Common myeloid progenitor, CD34-positive (primary cell): ENCODE measurements at regions not wholly inside any gene's neighbourhood (a gene's known extent, or its start where the extent isn't known, plus 50 kb on each side); places are given as distances from the start of the nearest gene placed in this dataset.

Experiments used
- CTCF ChIA-PET: fragments of 350-600 bp; sonication (Branson Sonifier 250); formaldehyde crosslinking; loops from one replicate; lab custom pipeline; 2021; ENCODE audit warnings: antibody characterized with exemption; lab: Charles Lee
- POLR2A ChIA-PET: fragments of 350-600 bp; sonication (Branson Sonifier 250); formaldehyde crosslinking; loops from one replicate; lab custom pipeline; 2021; ENCODE audit warnings: antibody characterized with exemption; lab: Charles Lee
- DNase-seq, 3 donors: peaks; one replicate each; pipeline versions ENCODE4 v3.0.0 to v3.0.0-alpha.2; 2013
- H3K27ac ChIP-seq, 2 experiments: 1 replicate in 1 of 2; 2 replicates in 1 of 2; pipeline ENCODE4 v1.7.0; 2013; ENCODE audit warnings: inconsistent platforms in 2 of 2, low read length in 2 of 2, mild to moderate bottlenecking in 2 of 2, low read depth in 1 of 2, moderate library complexity in 1 of 2; ENCODE audit not compliant: severe bottlenecking in 2 of 2, insufficient read depth in 1 of 2, poor library complexity in 1 of 2
- H3K27me3 ChIP-seq, 5 experiments: replicated peaks in 2 of 5; 1 replicate in 3 of 5; 2 replicates in 2 of 5; pipeline versions ENCODE4 v1.6.1 to v1.7.0; 2013; ENCODE audit warnings: low read length in 4 of 5, mild to moderate bottlenecking in 2 of 5, moderate library complexity in 2 of 5, inconsistent platforms in 1 of 5; ENCODE audit not compliant: insufficient read depth in 5 of 5, control insufficient read depth in 4 of 5
- H3K36me3 ChIP-seq, 4 experiments: 1 replicate in 2 of 4; 2 replicates in 2 of 4; pipeline versions ENCODE4 v1.6.1 to v1.7.0; 2013; ENCODE audit warnings: low read length in 3 of 4, control low read depth in 1 of 4, mild to moderate bottlenecking in 1 of 4; ENCODE audit not compliant: control insufficient read depth in 4 of 4, insufficient read depth in 4 of 4
- H3K4me1 ChIP-seq, 4 experiments: 1 replicate in 3 of 4; 2 replicates in 1 of 4; pipeline versions ENCODE4 v1.6.1 to v1.7.1; 2013; ENCODE audit warnings: low read length in 3 of 4, mild to moderate bottlenecking in 3 of 4, control low read depth in 1 of 4, inconsistent platforms in 1 of 4, moderate library complexity in 1 of 4; ENCODE audit not compliant: control insufficient read depth in 4 of 4, insufficient read depth in 4 of 4; ENCODE audit errors: control extremely low read depth in 1 of 4
- H3K4me3 ChIP-seq, 7 experiments: 1 replicate in 4 of 7; 2 replicates in 3 of 7; pipeline versions ENCODE4 v1.5.1 to v1.7.0; 2013; ENCODE audit warnings: mild to moderate bottlenecking in 7 of 7, low read length in 6 of 7, moderate library complexity in 6 of 7, inconsistent platforms in 2 of 7, low read depth in 2 of 7, control low read depth in 1 of 7; ENCODE audit not compliant: insufficient read depth in 4 of 7, control insufficient read depth in 1 of 7; ENCODE audit errors: extremely low read depth in 1 of 7
- H3K9me3 ChIP-seq, 5 experiments: 1 replicate in 4 of 5; 2 replicates in 1 of 5; pipeline versions ENCODE4 v1.6.1 to v1.7.1; 2013; ENCODE audit warnings: low read length in 4 of 5, mild to moderate bottlenecking in 2 of 5, inconsistent platforms in 1 of 5, low read depth in 1 of 5, moderate library complexity in 1 of 5; ENCODE audit not compliant: control insufficient read depth in 4 of 5, insufficient read depth in 2 of 5; ENCODE audit errors: control extremely low read depth in 1 of 5
- WGBS: methylation state at CpG from one replicate; pipeline ENCODE4 v1.1.5; 2013; ENCODE audit not compliant: insufficient coverage; 5-methylcytosine and 5-hydroxymethylcytosine counted together

DNA sequence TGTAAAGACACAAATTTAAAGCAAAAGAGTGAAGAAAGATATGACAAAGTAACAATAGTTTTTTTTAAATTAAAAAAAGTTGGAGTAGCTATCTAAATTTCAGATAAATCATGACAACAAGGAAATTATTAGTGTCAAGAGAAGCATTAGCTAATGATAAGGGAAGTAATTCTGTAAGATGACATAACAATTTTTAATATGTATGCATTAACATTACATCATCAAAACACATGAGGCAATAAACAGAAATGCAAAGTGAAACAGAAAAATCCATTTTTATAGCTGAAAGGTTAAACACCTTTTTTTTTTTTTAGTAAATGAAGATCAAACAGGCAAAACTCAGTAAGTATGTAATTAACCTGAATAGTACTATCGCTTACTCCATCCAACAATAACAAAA lies 804.9 kb upstream of the PRR20A start:
- Histone ChIP-seq H3K27me3 (no peaks in the 10 kb centered on the region), H3K4me3 (no peak overlapping the region), H3K36me3 (no peaks in the 10 kb centered on the region), H3K9me3 (peaks cover 0 to 1% (median 0%) of the 10 kb centered on the region in 5 experiments), H3K27ac (no peak overlapping the region), H3K4me1 (no peaks in the 10 kb centered on the region)
- ChIA-PET POLR2A (no interaction called here), CTCF (interaction anchor here (0.6 kb wide), 1 partner anchor 35 kb away, joined by 5 read pairs; no protein-coding TSS in a partner anchor)
- WGBS = no CpG with 5 or more reads among the region's 1 CpG
- no peak for DNase-seq

DNA sequence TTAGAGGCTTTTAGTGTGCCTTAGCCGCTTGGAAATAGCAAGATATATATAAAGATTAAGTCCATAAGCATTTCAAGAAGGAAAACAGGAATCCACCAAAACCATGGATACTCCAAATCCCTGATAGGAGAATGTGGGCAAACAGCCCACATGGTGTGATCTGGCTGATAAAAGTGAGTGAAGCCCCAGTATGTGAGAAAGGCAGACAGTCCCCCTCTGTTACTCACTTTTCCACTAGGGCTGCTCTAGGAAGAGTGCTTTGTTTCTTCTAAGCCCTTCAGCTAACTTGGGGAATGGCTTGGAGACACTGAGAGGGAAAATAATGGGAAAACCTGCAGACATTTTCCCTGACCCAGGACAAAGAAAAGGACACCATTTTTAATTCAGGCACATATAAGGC lies 802.3 kb upstream of the PRR20A start:
- Histone ChIP-seq H3K27ac (no peak overlapping the region), H3K36me3 (no peaks in the 10 kb centered on the region), H3K4me3 (no peak overlapping the region), H3K27me3 (no peaks in the 10 kb centered on the region), H3K4me1 (no peaks in the 10 kb centered on the region), H3K9me3 (peaks cover 0 to 1% (median 0%) of the 10 kb centered on the region in 5 experiments)
- CTCF ChIA-PET = no interaction called here
- DNase-seq = no peak
- POLR2A ChIA-PET = no interaction called here
- no CpG with 5 or more reads among the region's 1 CpG for WGBS

DNA sequence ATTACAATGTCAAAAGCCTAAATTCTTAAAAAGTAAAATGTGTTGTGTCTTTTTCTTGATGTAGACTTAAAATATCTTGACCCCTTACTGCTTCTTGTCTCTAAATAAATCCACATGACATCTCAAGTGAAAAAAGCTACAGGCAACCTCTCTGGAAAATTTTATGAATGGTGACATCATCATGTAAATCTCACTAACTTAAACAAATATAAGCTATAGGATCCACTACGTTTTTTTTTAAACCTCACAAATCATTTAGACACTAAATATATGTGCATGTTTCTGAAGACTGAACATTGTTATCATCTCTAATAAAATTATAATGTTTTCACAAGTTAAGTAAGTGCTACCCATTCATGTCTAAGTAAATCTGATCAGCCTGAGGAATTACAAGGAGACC lies 793.7 kb upstream of the PRR20A start:
- DNase-seq = no peak
- H3K27ac ChIP-seq = no peak overlapping the region
- H3K4me3 ChIP-seq = no peak overlapping the region
- H3K36me3 ChIP-seq = no peaks in the 10 kb centered on the region
- no peaks in the 10 kb centered on the region for H3K27me3 ChIP-seq
- no peaks in the 10 kb centered on the region for H3K4me1 ChIP-seq
- H3K9me3 ChIP-seq = no peaks in the 10 kb centered on the region
- WGBS = no CpG with 5 or more reads among the region's 1 CpG
- ChIA-PET POLR2A (no interaction called here), CTCF (no interaction called here)

DNA sequence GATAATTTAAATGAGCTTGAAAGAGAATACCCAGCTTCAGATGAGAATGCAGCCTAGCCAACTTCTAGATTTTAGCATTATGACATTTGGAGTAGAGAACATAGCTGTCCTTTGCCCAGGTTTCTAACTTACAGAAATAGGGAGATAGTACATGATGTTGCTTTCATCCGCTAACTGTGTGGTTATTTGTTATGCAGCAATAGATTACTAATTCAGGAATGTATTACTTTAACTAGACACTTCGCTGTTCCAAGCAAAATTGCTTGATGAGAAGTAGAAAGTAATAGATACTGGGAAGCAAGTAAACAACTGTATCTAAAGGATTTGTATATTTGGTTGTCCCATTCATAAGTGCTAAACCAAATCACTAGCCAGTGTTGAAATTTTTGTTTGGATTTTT lies 790.9 kb upstream of the PRR20A start:
- H3K27ac ChIP-seq = no peak overlapping the region
- H3K27me3 ChIP-seq = no peaks in the 10 kb centered on the region
- DNase-seq = no peak
- ChIA-PET CTCF (no interaction called here), POLR2A (interaction anchor here (0.6 kb wide), 1 partner anchor 82 kb away, joined by 4 read pairs; no protein-coding TSS in a partner anchor)
- no peak overlapping the region for H3K4me3 ChIP-seq
- no CpG with 5 or more reads among the region's 2 CpGs for WGBS
- no peaks in the 10 kb centered on the region for H3K9me3 ChIP-seq
- H3K4me1 ChIP-seq = no peaks in the 10 kb centered on the region
- H3K36me3 ChIP-seq = no peaks in the 10 kb centered on the region

DNA sequence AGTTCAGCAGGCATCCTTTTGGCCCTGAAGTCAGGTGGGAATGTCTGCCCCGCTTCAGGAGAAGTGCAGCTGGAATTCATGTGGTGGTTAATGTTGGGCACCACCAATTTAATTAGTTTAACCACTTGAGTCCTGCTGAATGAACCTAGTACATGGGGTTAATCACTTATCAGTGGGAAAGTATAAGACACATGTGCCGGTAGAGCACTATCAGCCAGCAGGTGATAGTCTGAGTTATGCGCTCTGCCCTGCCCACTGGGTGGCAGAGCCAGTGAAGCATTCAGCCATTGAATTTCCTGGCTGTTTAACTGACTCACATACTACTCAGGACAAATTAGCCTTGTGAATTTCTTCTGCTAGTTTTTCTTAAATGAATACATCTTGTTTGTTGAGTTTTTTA lies 789.7 kb upstream of the PRR20A start:
- H3K9me3 ChIP-seq = no peaks in the 10 kb centered on the region
- no peaks in the 10 kb centered on the region for H3K27me3 ChIP-seq
- H3K4me1 ChIP-seq = no peaks in the 10 kb centered on the region
- ChIA-PET POLR2A (no interaction called here), CTCF (no interaction called here)
- no peak for DNase-seq
- H3K4me3 ChIP-seq = no peak overlapping the region
- 90% methylated on average over 3 of the region's 3 CpGs for WGBS
- H3K36me3 ChIP-seq = no peaks in the 10 kb centered on the region
- H3K27ac ChIP-seq = no peak overlapping the region

DNA sequence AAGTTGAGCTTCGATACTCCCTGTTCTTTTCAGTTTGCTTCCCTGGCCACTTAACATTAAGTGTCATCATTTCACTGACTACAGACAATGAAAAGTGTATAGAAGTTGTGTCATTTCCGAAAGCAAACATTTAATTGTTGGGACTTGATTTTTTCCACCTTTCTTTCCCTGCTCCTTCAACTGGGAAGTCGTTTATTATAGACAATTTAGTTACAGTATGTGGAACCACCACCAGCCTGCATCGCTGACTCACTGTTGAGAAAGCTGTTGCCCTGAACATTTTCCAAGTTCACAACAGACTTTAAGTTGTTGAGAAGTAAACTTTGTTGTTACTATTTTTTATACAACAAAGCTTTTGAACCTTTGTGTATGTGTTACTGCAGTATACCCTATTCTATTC lies 788.4 kb upstream of the PRR20A start:
- no peak overlapping the region for H3K4me3 ChIP-seq
- ChIA-PET CTCF (no interaction called here), POLR2A (no interaction called here)
- no peaks in the 10 kb centered on the region for H3K4me1 ChIP-seq
- H3K9me3 ChIP-seq = no peaks in the 10 kb centered on the region
- no peaks in the 10 kb centered on the region for H3K36me3 ChIP-seq
- H3K27ac ChIP-seq = no peak overlapping the region
- WGBS = no CpG with 5 or more reads among the region's 4 CpGs
- DNase-seq = no peak
- H3K27me3 ChIP-seq = no peaks in the 10 kb centered on the region

DNA sequence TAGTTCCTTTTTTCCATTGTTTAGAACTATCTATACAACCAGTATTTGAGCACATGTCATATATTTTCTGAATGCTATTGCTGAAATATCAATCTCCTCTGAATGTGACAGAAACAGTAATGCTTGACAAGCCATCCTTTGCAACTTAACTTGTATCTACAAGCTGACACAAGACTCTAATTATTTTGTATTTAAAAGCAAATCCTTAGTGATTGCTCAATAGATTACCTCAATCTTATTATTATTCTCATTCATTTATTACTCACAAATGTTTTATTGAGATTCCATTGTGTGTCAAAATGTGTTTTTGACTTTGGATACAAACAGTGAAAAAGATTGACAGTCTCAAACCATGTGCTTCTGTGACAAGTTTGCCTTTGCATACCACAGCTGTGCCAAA lies 787.8 kb upstream of the PRR20A start:
- ChIA-PET CTCF (no interaction called here), POLR2A (no interaction called here)
- H3K9me3 ChIP-seq = no peaks in the 10 kb centered on the region
- no peak for DNase-seq
- H3K36me3 ChIP-seq = no peaks in the 10 kb centered on the region
- H3K27me3 ChIP-seq = no peaks in the 10 kb centered on the region
- no peak overlapping the region for H3K4me3 ChIP-seq
- H3K27ac ChIP-seq = no peak overlapping the region
- no peaks in the 10 kb centered on the region for H3K4me1 ChIP-seq
